HG03139 (cell line): ENCODE measurements at regions not wholly inside any gene's neighbourhood (a gene's known extent, or its start where the extent isn't known, plus 50 kb on each side); places are given as distances from the start of the nearest gene placed in this dataset.

Experiments used
- ATAC-seq: cut with Tn5 transposase; IDR thresholded peaks from one replicate; pipeline ENCODE4 v1.9.1; 2021; ENCODE audit not compliant: unreplicated experiment

DNA sequence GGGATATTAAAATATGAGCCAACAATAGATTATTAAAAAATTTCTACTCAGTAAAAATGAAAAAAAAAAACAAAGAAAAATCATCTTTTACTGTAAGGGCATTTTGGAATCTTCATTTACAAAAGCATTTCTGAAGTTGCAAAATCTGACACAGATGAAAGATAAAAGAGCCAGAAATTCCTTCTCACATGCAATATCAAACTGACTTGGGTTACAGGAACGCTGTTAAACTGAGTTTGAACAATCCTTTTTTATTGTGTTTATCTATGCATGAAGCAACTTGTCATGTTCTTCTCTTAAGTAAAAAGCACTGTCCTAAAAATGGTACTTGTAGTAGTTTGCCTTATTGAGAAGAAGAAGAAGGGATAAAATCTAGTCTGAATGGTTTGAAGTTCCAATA lies 468.5 kb upstream of the KCNMB2 start:
- ATAC-seq: no peak

DNA sequence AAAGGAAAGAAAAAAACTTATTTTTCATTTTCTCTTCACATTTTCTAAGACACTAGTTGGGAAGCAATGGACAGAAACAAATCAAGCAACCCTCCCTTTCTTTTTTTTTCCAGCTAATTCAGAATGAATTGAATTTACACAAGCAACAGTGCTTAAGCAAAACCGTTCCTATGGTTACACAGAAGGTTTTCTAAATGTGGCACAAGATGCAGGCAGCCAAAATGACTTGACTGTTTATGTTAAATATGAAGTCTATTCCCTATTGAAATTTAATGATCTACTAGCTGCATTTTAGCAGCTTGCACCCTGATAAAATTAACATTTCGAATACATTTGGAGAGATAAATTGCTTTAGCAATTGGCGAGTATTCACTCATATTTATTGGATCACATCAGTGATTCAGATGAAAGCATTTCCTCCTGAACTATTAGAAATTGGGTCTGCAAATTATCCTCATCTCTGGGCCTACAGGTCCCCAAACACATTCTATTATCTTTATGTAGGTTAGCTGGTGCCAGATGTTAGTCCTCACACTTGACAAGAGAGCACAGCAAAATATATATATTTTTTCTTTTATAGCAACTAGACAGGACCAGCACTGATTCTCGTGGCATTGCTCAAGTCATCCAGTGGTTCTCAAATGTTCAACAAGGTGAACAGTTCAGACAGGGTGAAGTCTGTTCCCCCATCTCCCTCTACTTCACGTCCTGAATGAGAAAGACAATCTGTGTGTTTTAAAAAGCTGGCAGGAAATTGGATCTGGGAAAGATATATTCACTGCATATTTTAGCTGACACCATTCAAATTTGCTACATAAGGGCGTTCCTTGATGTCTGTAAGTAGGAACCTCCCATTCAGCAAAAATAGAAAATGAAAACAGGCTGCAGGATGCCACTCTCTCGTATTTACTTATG lies 463.6 kb upstream of the KCNMB2 start:
- ATAC-seq: no peak

DNA sequence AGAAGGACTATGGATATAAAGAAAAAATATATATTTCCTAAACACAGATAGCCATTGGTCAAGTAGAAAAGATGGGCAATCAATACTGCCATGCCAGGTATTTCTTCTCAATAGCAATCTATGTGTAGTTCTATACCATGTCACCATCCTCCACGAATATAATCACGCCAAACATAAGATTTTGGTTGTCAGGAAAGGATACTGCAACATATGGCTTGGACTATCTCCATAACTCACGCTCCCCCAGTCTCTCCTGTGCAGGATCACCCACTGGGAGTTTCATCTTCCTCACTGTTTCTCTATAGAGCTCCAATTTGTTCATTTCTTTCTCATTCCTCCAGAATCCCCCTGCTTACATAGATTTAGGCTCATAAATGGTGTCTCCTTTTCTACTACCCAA lies 462.9 kb upstream of the KCNMB2 start:
- ATAC-seq: no peak

DNA sequence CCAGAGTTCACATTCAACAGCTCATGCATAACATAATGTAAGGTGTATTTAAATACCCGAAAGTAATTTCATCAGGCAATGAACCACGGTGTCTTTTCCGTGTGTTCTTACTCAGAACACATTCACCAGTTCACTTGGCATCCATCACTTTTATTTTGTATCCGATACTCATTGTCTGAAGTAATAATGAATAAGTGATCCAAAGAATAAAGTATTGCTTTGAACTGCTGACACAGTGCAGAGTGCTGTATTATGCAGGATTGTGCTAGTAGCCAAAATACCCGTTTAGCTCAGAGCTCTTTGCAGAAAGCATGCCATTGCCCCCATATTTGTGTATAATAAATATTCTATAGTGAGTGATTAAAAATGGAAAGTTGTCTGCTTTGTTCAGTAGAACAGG lies 460.9 kb upstream of the KCNMB2 start:
- no peak for ATAC-seq

DNA sequence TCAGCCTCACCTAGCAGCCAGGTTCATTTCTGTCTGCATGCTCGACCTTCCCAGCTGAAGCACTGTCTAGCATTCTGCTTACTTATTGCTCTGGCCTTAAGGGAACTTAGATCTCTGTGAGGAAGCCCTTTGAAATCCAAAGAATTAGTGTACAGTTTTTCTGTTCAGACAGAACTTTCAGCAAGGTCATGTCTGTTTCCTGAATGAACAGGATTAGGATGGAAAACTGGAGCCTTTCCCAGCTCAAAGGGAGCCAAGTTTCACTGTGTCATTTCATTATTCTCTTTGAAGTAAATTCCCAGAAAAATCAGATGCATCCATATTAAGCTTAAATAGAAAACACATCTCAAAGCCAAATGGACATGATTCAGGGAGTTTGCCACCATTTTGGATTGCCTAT lies 457.3 kb upstream of the KCNMB2 start:
- ATAC-seq: no peak

DNA sequence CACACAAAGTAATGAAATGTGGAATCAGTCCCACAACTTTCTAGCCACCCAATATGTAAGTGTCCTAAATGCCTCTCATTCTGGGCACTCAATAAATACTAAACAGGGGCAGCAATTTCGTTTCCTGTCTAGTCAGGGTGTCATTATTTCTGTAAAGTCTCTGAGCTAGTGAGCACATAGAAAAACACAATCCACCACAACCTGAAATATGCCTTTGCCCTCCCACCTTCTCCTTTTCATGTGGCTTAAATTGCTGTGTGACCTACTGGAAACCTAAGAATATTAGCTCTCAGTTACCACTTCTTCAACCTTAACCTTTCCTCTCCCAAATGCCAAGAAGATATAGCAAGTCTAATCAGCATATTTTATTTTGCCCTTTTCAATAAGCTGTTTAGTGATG lies 456.3 kb upstream of the KCNMB2 start:
- no peak for ATAC-seq

DNA sequence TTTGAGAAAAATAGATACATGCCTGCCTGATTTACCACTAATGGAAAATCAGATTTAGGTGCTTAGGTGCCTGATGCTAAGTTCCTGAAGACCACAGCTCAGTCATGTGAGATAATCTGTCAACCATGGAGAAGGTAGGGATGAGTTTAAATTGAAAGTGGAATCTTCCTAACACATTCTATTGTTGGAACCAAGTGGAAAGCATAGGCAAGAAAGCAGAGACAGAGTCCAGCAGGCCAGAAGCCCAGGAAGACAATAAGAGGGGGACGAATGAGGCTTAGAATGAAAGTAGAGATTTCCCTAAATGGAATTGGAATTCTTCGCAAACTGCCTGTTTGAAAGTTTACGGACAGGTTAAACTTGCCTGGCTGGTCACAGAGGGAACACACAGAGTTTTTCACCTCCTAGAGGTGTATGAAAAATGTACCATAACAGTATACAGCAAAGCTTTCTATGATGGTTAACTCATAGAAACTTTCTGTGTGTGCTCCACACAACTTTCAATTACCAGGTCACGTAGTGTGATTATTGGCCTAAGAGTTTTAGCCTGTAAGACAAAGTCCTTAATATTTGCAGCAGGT lies 453.8 kb upstream of the KCNMB2 start:
- no peak for ATAC-seq

DNA sequence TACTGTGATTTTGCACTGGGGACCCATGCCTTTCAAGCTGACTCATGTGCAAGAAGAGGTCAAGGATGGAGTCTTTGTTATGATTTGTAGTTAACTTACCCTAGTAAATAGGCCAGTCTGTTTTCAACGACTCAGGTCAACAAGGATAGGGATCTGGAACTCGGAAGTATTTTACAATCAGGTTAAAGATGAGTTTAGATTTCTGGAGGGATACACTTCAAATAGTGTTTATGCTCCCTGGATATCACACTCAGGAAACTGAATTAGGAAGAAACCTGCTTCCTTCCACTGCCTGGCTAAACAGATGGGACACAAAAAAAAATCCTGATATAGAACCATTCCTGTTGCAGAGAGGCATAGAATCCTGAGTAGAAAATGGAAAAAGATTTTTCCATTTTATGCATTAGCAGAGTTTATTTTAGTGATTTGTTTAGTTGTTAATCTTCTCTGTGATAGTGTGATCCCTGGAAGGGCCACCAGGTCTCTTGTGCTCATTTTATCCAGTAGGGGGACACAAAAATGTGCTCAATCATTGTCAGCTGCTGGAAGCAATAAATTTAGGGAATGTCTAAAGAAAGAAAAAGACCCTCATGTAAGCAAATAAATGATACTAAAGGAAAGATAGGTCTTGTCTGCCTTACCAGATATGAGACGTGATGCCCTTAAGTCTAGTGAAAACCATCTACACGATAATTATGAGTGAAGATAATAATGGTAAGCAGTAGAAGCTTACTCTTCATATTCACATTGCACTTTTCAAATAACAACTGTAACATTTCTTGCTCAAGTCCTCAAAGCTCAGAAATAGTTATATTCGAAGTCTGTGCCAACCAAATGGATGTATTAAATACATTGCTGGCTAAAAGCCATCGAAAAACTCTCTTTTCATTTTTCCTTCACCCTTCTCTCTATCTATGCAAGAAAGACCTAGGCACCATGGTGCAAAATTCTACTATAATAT lies 452.1 kb upstream of the KCNMB2 start:
- no peak for ATAC-seq

DNA sequence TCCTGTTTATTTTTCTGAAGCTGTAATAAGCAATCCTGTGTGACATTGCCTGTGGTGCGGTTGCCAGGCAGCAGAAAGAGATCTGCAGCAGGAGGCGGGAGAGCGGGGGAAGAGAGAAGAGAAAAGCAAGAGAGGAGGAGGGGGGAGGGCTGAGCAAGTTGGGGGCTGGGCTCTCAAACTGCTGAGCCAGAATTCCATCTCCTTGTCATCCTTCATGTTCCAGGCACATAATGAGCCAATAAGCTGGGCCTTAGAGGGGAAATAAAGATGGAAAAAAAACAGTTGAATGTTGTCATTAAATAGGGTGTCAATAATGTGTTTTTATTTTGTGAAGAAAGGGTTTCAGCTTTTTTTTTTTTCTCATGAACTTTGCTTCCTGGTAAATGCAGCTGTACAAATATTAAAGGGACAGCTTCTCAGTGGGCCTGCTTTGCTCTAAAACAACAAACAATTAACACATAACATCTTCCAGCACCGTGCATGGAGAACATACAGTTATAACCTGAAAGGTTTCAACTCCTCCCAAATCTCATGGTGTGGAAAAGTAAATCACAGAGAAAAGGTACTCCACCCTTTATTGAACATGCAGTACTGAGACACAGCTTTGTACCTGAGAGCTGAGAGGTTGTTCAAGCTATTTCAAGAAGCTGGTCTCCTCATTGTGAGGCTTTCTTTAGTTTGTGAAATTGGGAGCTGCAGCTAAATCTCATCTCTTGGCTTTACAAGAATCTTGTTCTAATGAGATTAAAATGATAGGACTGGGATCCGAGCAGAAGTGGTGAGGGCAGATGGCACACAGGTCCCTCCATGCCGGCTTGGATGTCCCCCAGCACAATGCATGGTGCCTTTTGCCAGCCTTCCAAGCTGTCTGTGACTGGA lies 451.1 kb upstream of the KCNMB2 start:
- no peak for ATAC-seq

DNA sequence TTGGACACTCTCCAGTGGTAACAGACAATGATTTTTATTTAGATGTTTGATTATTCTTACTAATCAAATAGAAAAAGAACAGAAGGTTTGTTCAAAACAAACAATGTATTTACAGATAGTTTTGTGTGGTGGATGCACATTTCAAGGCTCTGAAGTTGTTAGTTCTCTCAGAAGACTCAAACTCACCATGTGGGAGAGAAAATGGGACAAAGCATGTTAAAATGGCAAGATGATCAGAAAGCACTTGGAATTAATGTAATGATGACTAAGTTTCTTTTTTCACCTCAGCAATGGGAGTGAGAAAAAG lies 450.5 kb upstream of the KCNMB2 start:
- no peak for ATAC-seq

DNA sequence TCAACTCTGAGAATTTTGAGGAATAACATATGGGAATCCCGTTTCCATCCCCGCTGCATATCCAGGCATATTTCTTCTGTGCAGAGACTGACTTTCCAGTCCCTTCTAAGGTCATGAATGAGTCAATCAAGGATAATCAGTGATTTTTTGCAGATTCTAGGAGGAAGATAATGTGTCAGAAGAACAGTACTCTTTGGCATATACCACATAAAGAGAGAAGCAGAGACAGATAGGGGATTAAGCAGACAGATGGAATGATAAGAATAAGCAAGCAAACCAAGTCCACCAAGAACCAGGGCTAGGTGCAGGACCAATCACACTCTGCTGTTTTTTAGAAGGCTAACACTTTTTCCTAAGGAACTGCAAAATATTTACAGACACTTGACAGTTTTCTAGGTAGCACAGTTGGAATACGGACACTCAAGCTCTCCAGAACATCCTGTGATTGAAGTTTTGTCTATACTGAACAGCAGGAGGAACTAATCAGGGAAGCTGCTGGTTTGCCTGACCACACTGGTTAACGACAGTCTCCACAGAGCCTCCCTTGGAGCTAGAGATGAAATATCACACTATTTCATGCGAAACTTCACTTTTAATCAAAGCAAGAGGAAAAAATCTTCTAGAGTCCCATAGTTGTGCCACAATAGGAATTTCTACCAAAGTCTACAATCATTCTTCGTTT lies 450.0 kb upstream of the KCNMB2 start:
- ATAC-seq: no peak

DNA sequence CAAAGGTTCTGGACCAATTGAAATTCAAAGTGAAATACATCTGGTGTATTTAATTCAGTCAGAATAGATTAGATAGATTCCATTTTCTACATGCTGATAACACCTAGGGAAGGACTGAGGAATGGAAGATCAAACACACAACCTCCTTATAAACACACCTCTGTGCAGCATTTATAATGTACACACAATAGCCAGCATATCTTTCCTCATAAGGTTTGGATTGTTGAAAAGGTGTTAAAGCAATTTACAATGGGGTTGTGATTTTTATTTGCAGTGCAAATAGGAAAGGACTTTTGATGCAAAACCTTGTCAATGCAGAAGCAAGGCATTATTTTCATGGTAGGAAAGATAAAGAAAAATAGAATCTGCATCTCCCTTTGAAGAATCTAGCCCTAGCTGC lies 448.9 kb upstream of the KCNMB2 start:
- no peak for ATAC-seq

DNA sequence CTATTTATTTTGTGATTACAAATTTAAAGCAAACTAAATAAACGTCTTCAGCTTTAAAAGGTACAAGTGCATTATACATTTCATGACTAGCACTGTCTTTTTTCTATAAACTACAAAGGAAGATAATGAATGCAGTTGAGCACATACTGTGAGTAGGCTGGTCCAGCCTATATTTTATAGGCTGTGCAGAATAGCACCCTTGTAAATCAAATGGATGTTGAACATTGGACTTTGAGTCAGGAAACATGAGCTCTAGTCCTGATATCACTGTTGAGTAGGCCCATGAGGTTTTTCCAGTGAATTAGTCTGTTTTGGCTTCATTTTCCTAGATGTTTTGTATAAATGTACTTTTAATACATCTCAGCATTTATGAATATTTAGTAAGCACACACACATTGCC lies 447.3 kb upstream of the KCNMB2 start:
- no peak for ATAC-seq

DNA sequence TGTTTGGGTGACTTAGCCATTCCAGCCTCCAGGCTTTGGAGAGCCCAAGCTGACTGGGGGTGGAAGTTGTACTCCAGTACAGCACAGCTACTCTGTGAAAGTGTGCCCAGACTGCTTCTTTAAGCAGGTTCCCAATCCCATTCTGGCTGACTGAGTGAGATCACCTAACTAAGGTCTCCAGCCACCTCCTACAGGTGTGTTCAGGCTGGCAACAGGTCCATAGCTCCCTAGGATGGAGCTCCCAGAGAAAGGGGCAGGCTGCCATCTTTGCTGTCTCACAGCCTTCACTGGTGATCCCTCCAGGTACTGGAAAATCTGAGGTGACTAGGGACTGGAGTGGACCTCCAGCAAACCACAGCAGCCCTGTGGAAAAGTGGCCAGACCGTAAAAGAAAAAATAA lies 445.3 kb upstream of the KCNMB2 start:
- ATAC-seq: no peak

DNA sequence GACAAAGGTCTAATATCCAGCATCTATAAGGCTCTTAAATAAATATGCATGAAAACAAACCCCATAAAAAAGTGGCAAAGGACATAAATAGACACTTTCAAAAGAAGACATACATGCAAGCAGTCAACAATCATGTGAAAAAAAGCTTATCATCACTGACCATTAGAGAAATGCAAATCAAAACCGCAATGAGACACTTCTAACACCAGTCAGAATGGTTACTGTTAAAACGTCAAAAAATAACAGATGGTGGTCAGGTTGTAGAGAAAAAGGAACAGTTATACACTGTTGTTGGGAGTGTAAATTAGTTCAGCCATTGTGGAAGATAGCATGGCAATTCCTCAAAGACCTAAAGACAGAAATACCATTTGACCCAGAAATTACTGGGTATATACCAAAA lies 440.7 kb upstream of the KCNMB2 start:
- ATAC-seq: no peak

DNA sequence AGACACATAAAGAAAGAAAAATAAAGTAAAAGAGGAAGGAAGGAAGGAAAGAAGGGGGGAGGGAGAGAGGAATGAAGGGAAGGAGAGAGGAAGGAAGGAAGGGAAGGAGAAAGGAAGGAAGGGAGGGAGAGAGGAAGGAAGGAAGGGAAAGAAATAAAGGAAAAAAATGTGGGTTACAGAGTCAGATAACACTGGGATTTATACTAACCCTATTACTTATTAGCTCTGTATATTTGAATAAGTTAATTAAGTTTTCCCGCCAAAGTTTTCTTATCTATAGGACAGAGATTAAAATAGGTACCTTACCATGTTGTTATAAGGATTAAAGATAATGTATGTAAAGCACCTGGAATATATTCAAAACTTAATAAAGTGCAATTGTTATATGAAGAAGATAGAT lies 439.3 kb upstream of the KCNMB2 start:
- ATAC-seq: no peak

DNA sequence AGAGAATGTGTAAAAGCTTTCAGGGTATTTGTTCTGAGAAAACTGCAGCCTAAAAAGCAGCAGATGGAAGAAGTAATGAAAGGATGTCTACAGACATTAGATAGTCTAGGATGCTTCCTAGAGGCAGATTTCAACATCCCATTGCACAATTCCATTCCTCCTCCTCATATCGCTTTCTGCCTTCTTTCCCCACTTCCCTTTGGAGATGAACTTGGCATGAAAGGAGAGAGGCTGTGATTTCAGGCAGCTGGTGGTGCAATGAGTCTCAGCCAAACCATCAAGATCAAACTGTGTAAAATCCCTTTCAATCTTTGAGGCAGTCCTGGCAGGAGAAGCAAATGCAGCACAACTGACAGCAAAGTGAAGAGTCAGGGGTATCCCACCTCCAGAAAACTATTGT lies 438.7 kb upstream of the KCNMB2 start:
- ATAC-seq: no peak

DNA sequence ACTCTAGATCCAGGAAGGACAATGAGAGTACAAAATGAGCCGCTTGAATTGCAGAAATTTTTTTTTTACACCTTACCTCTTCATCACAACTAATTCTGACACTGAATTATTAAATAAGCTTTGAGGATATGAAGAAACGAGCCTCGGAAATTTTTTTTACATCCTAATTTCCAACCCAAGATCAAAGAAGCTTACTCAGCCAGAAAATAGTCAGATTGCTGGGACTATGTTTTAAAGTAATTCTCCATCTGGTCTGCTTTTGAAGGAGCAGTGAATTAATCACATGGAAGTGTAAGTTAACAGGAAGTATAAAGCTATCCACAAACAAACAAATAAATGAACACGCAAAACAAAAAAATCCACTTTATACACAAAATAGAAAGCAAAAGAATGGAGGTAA lies 437.0 kb upstream of the KCNMB2 start:
- no peak for ATAC-seq

DNA sequence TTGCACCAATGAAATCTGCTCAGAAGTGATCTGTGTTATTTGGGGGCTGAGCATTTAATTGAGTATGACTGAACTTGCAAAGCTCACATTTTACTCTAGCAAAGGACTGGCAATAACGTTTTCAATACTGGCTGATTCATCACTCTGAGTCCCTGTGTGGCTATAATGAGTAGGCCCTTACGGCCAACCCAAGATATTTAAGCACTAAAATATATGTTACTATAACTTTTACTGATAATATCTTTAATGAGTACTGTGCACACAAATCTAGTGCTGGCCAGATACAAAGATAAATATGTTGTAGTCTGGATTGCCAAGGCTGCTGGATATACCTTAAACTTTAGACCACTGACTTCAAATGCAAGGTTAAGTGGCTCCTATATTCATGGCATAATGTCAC lies 436.4 kb upstream of the KCNMB2 start:
- ATAC-seq: no peak

DNA sequence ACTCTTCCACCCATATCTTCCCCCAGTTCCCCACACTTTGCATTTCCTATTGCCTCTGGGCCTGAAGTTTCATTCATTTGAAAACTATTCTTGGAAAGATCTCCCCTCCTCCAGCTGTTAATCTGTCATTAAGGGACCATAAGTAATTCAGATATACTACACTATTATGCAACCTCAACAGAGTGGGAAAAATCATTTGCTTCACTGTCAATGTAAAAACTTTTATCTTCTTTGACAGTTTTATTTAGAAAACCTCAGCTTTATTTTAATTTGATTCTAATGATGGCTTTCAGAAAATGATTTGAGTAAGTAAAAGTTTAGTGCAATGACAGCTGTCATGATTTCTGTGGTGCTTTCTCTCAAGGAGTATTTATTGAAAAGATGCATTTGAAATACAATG lies 435.3 kb upstream of the KCNMB2 start:
- no peak for ATAC-seq
